Neural progenitor cell (in vitro differentiated cells): ENCODE measurements at regions not wholly inside any gene's neighbourhood (a gene's known extent, or its start where the extent isn't known, plus 50 kb on each side); places are given as distances from the start of the nearest gene placed in this dataset.

Experiments
- DNase-seq: peaks from one replicate; pipeline ENCODE4 v3.0.0-alpha.2; 2016; ENCODE audit warnings: low spot score
- H2AFZ ChIP-seq: fragments of 200-600 bp; sonication (generic); replicated peaks from 2 replicates; pipeline ENCODE4 v1.6.1; 2016; ENCODE audit warnings: antibody characterized with exemption
- H3F3A ChIP-seq: fragments of 200-600 bp; sonication (generic); 2 replicates; pipeline ENCODE4 v1.6.1; 2016; ENCODE audit warnings: antibody characterized with exemption, low read depth
- H3K27ac ChIP-seq: fragments of 200-600 bp; sonication (generic); 2 replicates; pipeline ENCODE4 v1.5.1; 2016; ENCODE audit warnings: mild to moderate bottlenecking
- H3K27me3 ChIP-seq: fragments of 200-600 bp; sonication (generic); 2 replicates; pipeline ENCODE4 v1.6.1; 2016; ENCODE audit warnings: mild to moderate bottlenecking, moderate library complexity
- H3K36me3 ChIP-seq: fragments of 200-600 bp; sonication (generic); 2 replicates; pipeline ENCODE4 v1.5.1; 2016
- H3K4me1 ChIP-seq: fragments of 200-600 bp; sonication (generic); 2 replicates; pipeline ENCODE4 v1.6.1; 2016; ENCODE audit warnings: mixed run types
- H3K4me2 ChIP-seq: fragments of 200-600 bp; sonication (generic); 2 replicates; pipeline ENCODE4 v1.6.1; 2016
- H3K4me3 ChIP-seq: fragments of 200-600 bp; sonication (generic); 2 replicates; pipeline ENCODE4 v1.5.1; 2016
- H3K79me2 ChIP-seq: fragments of 200-600 bp; sonication (generic); 2 replicates; pipeline ENCODE4 v1.6.1; 2016; ENCODE audit warnings: low read depth
- H3K9ac ChIP-seq: fragments of 200-600 bp; sonication (generic); 2 replicates; pipeline ENCODE4 v1.6.1; 2016
- H3K9me3 ChIP-seq: fragments of 200-600 bp; sonication (generic); 2 replicates; pipeline ENCODE4 v1.5.1; 2016; ENCODE audit warnings: low read depth
- H4K20me1 ChIP-seq: fragments of 200-600 bp; sonication (generic); 2 replicates; pipeline ENCODE4 v1.6.1; 2016; ENCODE audit warnings: low read depth
- H3K27ac Mint-ChIP-seq: 3 replicates; pipeline ENCODE4 v1.8.0; 2021; ENCODE audit warnings: mixed read lengths
- H3K27me3 Mint-ChIP-seq: 2 replicates; pipeline ENCODE4 v1.8.0; 2022; ENCODE audit warnings: low read depth, mild to moderate bottlenecking, inconsistent platforms, moderate library complexity, mixed read lengths; ENCODE audit not compliant: insufficient read depth
- H3K36me3 Mint-ChIP-seq: 3 replicates; pipeline ENCODE4 v1.8.0; 2021; ENCODE audit warnings: mixed read lengths
- H3K4me1 Mint-ChIP-seq: 3 replicates; pipeline ENCODE4 v1.8.0; 2021; ENCODE audit warnings: mixed read lengths
- H3K4me3 Mint-ChIP-seq: 3 replicates; pipeline ENCODE4 v1.8.0; 2021; ENCODE audit warnings: mild to moderate bottlenecking, moderate library complexity, mixed read lengths
- H3K9me3 Mint-ChIP-seq: 3 replicates; pipeline ENCODE4 v1.8.0; 2020; ENCODE audit warnings: mixed read lengths
- EZH2 ChIP-seq: fragments of 200-600 bp; sonication (generic); IDR thresholded peaks from 2 replicates; pipeline ENCODE4 v1.6.1; 2017; ENCODE audit warnings: antibody characterized with exemption, mild to moderate bottlenecking, moderate library complexity
- EZH2phosphoT487 ChIP-seq: fragments of 200-600 bp; sonication (generic); IDR thresholded peaks from 2 replicates; pipeline ENCODE4 v1.6.1; 2017; ENCODE audit warnings: antibody characterized with exemption
- TF ChIP-seq, protein P1 (sequence below): fragments of 200-600 bp; sonication (generic); IDR thresholded peaks from 2 replicates; pipeline ENCODE4 v1.5.1; 2017; ENCODE audit warnings: antibody characterized with exemption, mild to moderate bottlenecking

GRCh38 chr9:72428329-72428728 is 63.3 kb upstream of the ZFAND5 start:
- Mint-ChIP-seq H3K4me3 (no peak overlapping the region), H3K27me3 (no peaks in the 10 kb centered on the region), H3K36me3 (no peaks in the 10 kb centered on the region), H3K27ac (no peak overlapping the region), H3K4me1 (peaks cover 15% of the 10 kb centered on the region), H3K9me3 (no peaks in the 10 kb centered on the region)
- no peaks in the 10 kb centered on the region for H3K4me1 ChIP-seq
- no peaks in the 10 kb centered on the region for H3K27me3 ChIP-seq
- H3K79me2 ChIP-seq = no peaks in the 10 kb centered on the region
- H3K4me3 ChIP-seq = no peak overlapping the region
- H3K9ac ChIP-seq = no peak overlapping the region
- H3F3A ChIP-seq = no peaks in the 10 kb centered on the region
- H3K9me3 ChIP-seq = no peaks in the 10 kb centered on the region
- no peak overlapping the region for H2AFZ ChIP-seq
- no peak for TF ChIP-seq EZH2phosphoT487
- TF ChIP-seq EZH2 = no peak
- TF ChIP-seq, protein P1, sequence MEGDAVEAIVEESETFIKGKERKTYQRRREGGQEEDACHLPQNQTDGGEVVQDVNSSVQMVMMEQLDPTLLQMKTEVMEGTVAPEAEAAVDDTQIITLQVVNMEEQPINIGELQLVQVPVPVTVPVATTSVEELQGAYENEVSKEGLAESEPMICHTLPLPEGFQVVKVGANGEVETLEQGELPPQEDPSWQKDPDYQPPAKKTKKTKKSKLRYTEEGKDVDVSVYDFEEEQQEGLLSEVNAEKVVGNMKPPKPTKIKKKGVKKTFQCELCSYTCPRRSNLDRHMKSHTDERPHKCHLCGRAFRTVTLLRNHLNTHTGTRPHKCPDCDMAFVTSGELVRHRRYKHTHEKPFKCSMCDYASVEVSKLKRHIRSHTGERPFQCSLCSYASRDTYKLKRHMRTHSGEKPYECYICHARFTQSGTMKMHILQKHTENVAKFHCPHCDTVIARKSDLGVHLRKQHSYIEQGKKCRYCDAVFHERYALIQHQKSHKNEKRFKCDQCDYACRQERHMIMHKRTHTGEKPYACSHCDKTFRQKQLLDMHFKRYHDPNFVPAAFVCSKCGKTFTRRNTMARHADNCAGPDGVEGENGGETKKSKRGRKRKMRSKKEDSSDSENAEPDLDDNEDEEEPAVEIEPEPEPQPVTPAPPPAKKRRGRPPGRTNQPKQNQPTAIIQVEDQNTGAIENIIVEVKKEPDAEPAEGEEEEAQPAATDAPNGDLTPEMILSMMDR = no peak
- no peak overlapping the region for H3K27ac ChIP-seq
- H4K20me1 ChIP-seq = no peaks in the 10 kb centered on the region
- no peaks in the 10 kb centered on the region for H3K36me3 ChIP-seq
- no peak overlapping the region for H3K4me2 ChIP-seq
- DNase-seq = no peak

- Histone ChIP-seq H3K79me2 (no peaks in the 10 kb centered on the region), H3F3A (no peaks in the 10 kb centered on the region), H2AFZ (no peak overlapping the region), H3K4me1 (no peaks in the 10 kb centered on the region), H3K4me3 (no peak overlapping the region), H3K9ac (no peak overlapping the region), H3K27ac (no peak overlapping the region), H3K36me3 (no peaks in the 10 kb centered on the region), H3K9me3 (no peaks in the 10 kb centered on the region), H3K27me3 (no peaks in the 10 kb centered on the region), H3K4me2 (no peak overlapping the region), H4K20me1 (no peaks in the 10 kb centered on the region)
- DNase-seq = no peak
- Mint-ChIP-seq H3K4me3 (no peak overlapping the region), H3K36me3 (no peaks in the 10 kb centered on the region), H3K4me1 (peaks cover 15% of the 10 kb centered on the region), H3K9me3 (no peaks in the 10 kb centered on the region), H3K27me3 (no peaks in the 10 kb centered on the region), H3K27ac (no peak overlapping the region)
- TF ChIP-seq, protein P1 = no peak
- TF ChIP-seq EZH2 (no peak), EZH2phosphoT487 (no peak)
Measured at GRCh38 chr9:72427801-72428200, 62.8 kb upstream of the ZFAND5 start.

DNA sequence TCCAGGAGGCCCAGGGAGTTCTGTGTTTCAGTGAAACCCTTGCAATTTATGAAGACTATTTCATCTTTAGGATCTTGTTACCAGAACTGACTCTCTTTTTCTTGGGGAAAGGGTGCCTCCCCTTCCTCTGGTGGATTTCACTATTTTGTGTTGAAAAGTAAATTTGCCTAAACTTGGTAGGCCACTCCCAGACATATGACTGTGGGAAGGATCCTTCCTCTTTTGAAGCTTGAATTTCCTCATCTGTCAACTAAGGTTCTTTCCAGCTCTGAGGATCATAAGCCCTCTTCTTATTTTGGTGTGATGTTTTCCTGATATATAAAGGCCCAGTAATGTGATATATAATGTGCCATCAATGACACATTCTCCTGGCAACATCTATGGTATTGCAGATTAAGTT is 59.1 kb upstream of the ZFAND5 start:
- Mint-ChIP-seq H3K27me3 (peaks cover 2% of the 10 kb centered on the region), H3K4me1 (peaks cover 10% of the 10 kb centered on the region), H3K4me3 (no peak overlapping the region), H3K36me3 (peaks cover 1% of the 10 kb centered on the region), H3K9me3 (peaks cover 5% of the 10 kb centered on the region), H3K27ac (no peak overlapping the region)
- H3K4me2 ChIP-seq = no peak overlapping the region
- no peaks in the 10 kb centered on the region for H3F3A ChIP-seq
- no peak overlapping the region for H3K4me3 ChIP-seq
- H3K36me3 ChIP-seq = no peaks in the 10 kb centered on the region
- TF ChIP-seq, protein P1 = no peak
- H3K27ac ChIP-seq = no peak overlapping the region
- no peaks in the 10 kb centered on the region for H4K20me1 ChIP-seq
- DNase-seq = no peak
- H3K9me3 ChIP-seq = no peaks in the 10 kb centered on the region
- H3K4me1 ChIP-seq = no peaks in the 10 kb centered on the region
- H3K79me2 ChIP-seq = no peaks in the 10 kb centered on the region
- no peaks in the 10 kb centered on the region for H3K27me3 ChIP-seq
- no peak overlapping the region for H3K9ac ChIP-seq
- H2AFZ ChIP-seq = no peak overlapping the region

DNA sequence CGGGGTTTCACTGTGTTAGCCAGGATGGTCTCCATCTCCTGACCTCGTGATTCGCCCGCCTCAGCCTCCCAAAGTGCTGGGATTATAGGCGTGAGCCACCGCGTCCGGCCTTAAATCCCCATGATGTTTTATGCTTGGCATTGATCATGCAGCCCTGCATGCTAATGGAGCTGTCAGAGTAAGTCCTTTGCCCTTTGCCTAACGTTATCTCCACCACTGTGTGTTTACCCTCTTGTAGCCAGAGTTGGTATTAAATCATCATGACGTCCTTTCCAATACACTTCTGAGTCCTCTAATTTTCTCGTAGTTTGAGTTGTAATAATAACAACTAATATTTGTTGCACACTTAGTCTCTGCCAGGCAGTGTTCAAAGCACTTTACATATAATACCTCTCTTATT is 57.2 kb upstream of the ZFAND5 start:
- Mint-ChIP-seq H3K36me3 (peaks cover 1% of the 10 kb centered on the region), H3K27me3 (peaks cover 3% of the 10 kb centered on the region), H3K9me3 (peaks cover 5% of the 10 kb centered on the region), H3K27ac (no peak overlapping the region), H3K4me3 (no peak overlapping the region), H3K4me1 (peaks cover 7% of the 10 kb centered on the region)
- H3K9me3 ChIP-seq = no peaks in the 10 kb centered on the region
- H4K20me1 ChIP-seq = no peaks in the 10 kb centered on the region
- no peak overlapping the region for H2AFZ ChIP-seq
- H3K9ac ChIP-seq = no peak overlapping the region
- H3K36me3 ChIP-seq = no peaks in the 10 kb centered on the region
- H3K4me2 ChIP-seq = no peak overlapping the region
- no peaks in the 10 kb centered on the region for H3K4me1 ChIP-seq
- H3F3A ChIP-seq = no peaks in the 10 kb centered on the region
- no peaks in the 10 kb centered on the region for H3K79me2 ChIP-seq
- TF ChIP-seq EZH2 = no peak
- TF ChIP-seq EZH2phosphoT487 = no peak
- TF ChIP-seq, protein P1 = no peak
- no peaks in the 10 kb centered on the region for H3K27me3 ChIP-seq
- no peak overlapping the region for H3K27ac ChIP-seq
- no peak overlapping the region for H3K4me3 ChIP-seq
- DNase-seq = no peak
